ENCODE measurements at regions not wholly inside any gene's neighbourhood (a gene's known extent, or its start where the extent isn't known, plus 50 kb on each side); places are given as distances from the start of the nearest gene placed in this dataset.

- DNase-seq (ENCODE audit: low spot score): no peak
- Mint-ChIP-seq H3K27me3 (ENCODE audit: low read depth) (no peaks in the 10 kb centered on the region), H3K27ac (no peak overlapping the region), H3K9me3 (peaks cover 9% of the 10 kb centered on the region), H3K36me3 (ENCODE audit: low read depth) (peaks cover 9% of the 10 kb centered on the region), H3K4me1 (ENCODE audit: low read depth) (no peaks in the 10 kb centered on the region), H3K4me3 (no peak overlapping the region)
Measured at GRCh38 chr18:23332356-23332755, 120.7 kb upstream of the RIOK3 start.

DNA sequence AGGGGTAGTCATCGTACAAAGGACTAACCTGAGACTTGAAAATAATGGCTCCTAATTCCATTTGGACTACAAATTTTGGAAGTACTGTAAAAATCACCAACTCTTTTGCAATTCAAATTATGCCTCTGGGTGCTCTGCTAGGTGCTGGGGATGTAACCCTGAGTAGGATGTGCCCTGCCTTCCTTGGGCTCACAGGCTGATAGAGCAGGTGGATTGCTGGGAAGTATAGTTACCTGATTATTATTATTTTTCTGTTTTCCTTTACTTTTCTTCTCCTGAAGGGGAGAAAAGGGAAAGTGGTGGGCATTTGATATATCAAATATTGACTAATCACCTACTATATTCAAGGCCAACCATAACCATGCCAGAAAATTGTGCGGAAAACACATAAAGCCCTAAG, 119.3 kb upstream of the RIOK3 start:
- H3K4me3 Mint-ChIP-seq: no peak overlapping the region
- no peaks in the 10 kb centered on the region for H3K4me1 Mint-ChIP-seq (ENCODE audit: low read depth)
- H3K27ac Mint-ChIP-seq: no peak overlapping the region
- H3K36me3 Mint-ChIP-seq (ENCODE audit: low read depth): peaks cover 6% of the 10 kb centered on the region
- DNase-seq (ENCODE audit: low spot score): no peak
- H3K9me3 Mint-ChIP-seq: peaks cover under 1% of the 10 kb centered on the region
- no peaks in the 10 kb centered on the region for H3K27me3 Mint-ChIP-seq (ENCODE audit: low read depth)

GRCh38 chr18:23334569-23334968, 118.5 kb upstream of the RIOK3 start:
- H3K27me3 Mint-ChIP-seq (ENCODE audit: low read depth): no peaks in the 10 kb centered on the region
- H3K27ac Mint-ChIP-seq: no peak overlapping the region
- DNase-seq (ENCODE audit: low spot score): no peak
- H3K4me3 Mint-ChIP-seq: no peak overlapping the region
- H3K36me3 Mint-ChIP-seq (ENCODE audit: low read depth): peaks cover 3% of the 10 kb centered on the region
- H3K4me1 Mint-ChIP-seq (ENCODE audit: low read depth): no peaks in the 10 kb centered on the region
- H3K9me3 Mint-ChIP-seq: no peaks in the 10 kb centered on the region

DNA sequence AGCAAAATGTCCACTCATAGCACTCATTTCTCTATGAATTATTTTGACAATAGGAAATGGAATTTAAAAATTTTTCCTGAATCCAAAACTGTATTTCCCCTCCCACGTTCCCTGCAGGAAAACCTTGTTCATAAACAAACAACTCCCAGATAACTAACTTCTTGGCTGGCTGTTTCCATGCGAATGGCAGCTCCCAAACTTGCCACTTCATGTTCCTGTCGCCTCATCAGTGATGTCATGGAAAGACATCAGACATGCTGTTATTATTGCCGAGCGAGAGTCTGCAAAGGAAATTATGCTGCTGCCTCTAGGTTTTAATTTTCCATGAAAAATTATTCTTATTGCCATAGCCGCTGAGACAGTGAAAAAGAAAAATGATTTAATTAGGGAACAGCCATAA, 117.0 kb upstream of the RIOK3 start:
- H3K36me3 Mint-ChIP-seq (ENCODE audit: low read depth): no peaks in the 10 kb centered on the region
- no peaks in the 10 kb centered on the region for H3K9me3 Mint-ChIP-seq
- DNase-seq (ENCODE audit: low spot score): no peak
- H3K27ac Mint-ChIP-seq: no peak overlapping the region
- no peak overlapping the region for H3K4me3 Mint-ChIP-seq
- no peaks in the 10 kb centered on the region for H3K27me3 Mint-ChIP-seq (ENCODE audit: low read depth)
- no peaks in the 10 kb centered on the region for H3K4me1 Mint-ChIP-seq (ENCODE audit: low read depth)

GRCh38 chr18:23337599-23338444, 115.3 kb upstream of the RIOK3 start:
- no peak for DNase-seq (ENCODE audit: low spot score)
- H3K4me1 Mint-ChIP-seq (ENCODE audit: low read depth): peaks cover 4% of the 10 kb centered on the region
- H3K27me3 Mint-ChIP-seq (ENCODE audit: low read depth): no peaks in the 10 kb centered on the region

DNA sequence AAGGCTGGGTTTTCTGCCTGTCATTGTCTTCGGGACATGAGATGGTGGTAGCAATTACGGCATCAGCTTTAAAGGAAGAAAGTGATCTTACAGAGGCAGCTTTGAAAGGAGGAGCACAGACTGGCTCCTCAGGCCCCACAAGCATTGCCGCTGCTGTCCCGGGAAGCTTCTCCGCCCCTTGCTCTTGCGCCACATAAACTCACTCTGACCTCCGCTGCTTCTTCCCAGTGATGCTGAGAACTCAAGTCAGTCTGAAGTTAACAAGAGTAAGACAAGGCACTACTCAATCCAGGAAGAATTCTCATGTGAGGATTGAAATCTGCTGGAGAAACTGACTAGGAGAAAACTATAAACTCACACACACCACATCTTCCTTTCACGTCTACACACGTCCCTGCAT, 112.4 kb upstream of the RIOK3 start:
- Mint-ChIP-seq H3K4me3 (no peak overlapping the region), H3K9me3 (no peaks in the 10 kb centered on the region), H3K27me3 (ENCODE audit: low read depth) (no peaks in the 10 kb centered on the region), H3K4me1 (ENCODE audit: low read depth) (peaks cover 4% of the 10 kb centered on the region), H3K36me3 (ENCODE audit: low read depth) (peaks cover 8% of the 10 kb centered on the region), H3K27ac (no peak overlapping the region)
- no peak for DNase-seq (ENCODE audit: low spot score)

More at GRCh38 chr18:23337599-23338444, 115.3 kb upstream of the RIOK3 start:
- H3K27ac Mint-ChIP-seq: no peak overlapping the region
- H3K36me3 Mint-ChIP-seq (ENCODE audit: low read depth): peaks cover 2% of the 10 kb centered on the region
- no peak overlapping the region for H3K4me3 Mint-ChIP-seq
- no peaks in the 10 kb centered on the region for H3K9me3 Mint-ChIP-seq

GRCh38 chr18:23341383-23341782, 111.7 kb upstream of the RIOK3 start:
- H3K4me3 Mint-ChIP-seq: no peak overlapping the region
- DNase-seq (ENCODE audit: low spot score): no peak
- peaks cover 4% of the 10 kb centered on the region for H3K4me1 Mint-ChIP-seq (ENCODE audit: low read depth)
- no peak overlapping the region for H3K27ac Mint-ChIP-seq
- H3K27me3 Mint-ChIP-seq (ENCODE audit: low read depth): no peaks in the 10 kb centered on the region
- H3K9me3 Mint-ChIP-seq: no peaks in the 10 kb centered on the region
- H3K36me3 Mint-ChIP-seq (ENCODE audit: low read depth): peaks cover 9% of the 10 kb centered on the region

- H3K4me1 Mint-ChIP-seq (ENCODE audit: low read depth): peaks cover 4% of the 10 kb centered on the region
- DNase-seq (ENCODE audit: low spot score): no peak
- H3K36me3 Mint-ChIP-seq (ENCODE audit: low read depth): peaks cover 9% of the 10 kb centered on the region
- no peaks in the 10 kb centered on the region for H3K27me3 Mint-ChIP-seq (ENCODE audit: low read depth)
- H3K27ac Mint-ChIP-seq: no peak overlapping the region
- no peaks in the 10 kb centered on the region for H3K9me3 Mint-ChIP-seq
- H3K4me3 Mint-ChIP-seq: no peak overlapping the region
Measured at GRCh38 chr18:23341983-23342382, 111.1 kb upstream of the RIOK3 start.

DNA sequence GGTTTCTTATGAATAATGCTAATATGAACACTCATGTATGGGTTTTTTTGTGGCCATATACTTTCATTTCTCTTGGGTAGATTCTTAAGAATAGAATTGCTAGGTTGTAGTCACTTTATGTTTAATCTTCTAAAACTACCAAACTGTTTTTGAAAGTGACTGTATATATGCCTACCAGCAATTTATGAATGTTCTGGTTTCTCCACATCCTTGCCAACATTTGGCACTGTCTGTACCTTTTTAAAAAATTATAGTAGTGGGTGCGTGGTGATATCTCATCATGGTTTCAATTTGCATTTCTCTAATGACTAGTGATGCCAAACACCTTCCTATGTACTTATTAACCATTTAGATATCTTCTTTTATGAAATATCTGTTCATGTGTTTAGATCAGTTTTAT, 110.6 kb upstream of the RIOK3 start:
- Mint-ChIP-seq H3K9me3 (no peaks in the 10 kb centered on the region), H3K4me3 (no peak overlapping the region), H3K27me3 (ENCODE audit: low read depth) (no peaks in the 10 kb centered on the region), H3K4me1 (ENCODE audit: low read depth) (peaks cover 4% of the 10 kb centered on the region), H3K27ac (no peak overlapping the region), H3K36me3 (ENCODE audit: low read depth) (peaks cover 11% of the 10 kb centered on the region)
- no peak for DNase-seq (ENCODE audit: low spot score)

DNA sequence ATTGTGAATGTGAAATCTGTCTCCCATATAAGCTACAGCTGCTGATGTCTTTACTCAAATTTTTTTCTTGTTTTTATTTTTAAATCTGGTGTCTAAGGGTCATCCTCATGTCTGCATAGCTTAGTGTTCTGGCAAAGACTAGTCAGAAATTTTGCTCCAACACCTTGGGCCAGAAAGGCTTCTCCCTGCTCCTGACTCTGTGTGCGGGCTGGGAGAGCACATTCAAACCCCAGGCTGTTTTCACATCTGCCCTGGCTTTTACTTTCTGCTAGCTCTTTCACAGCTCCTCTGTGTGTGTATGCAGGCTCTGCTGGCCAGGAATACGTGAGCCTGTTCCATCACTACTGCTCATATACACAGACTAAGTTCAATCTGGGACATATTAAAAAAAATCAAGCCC, 102.9 kb upstream of the RIOK3 start:
- Mint-ChIP-seq H3K27ac (no peak overlapping the region), H3K4me1 (ENCODE audit: low read depth) (peaks cover 7% of the 10 kb centered on the region), H3K9me3 (peaks cover 18% of the 10 kb centered on the region), H3K36me3 (ENCODE audit: low read depth) (peaks cover 36% of the 10 kb centered on the region), H3K27me3 (ENCODE audit: low read depth) (no peaks in the 10 kb centered on the region), H3K4me3 (no peak overlapping the region)
- DNase-seq (ENCODE audit: low spot score): no peak

- no peak for DNase-seq (ENCODE audit: low spot score)
- Mint-ChIP-seq H3K36me3 (ENCODE audit: low read depth) (peaks cover 41% of the 10 kb centered on the region), H3K4me1 (ENCODE audit: low read depth) (peaks cover 7% of the 10 kb centered on the region), H3K27ac (no peak overlapping the region), H3K9me3 (peaks cover 18% of the 10 kb centered on the region), H3K4me3 (no peak overlapping the region), H3K27me3 (ENCODE audit: low read depth) (no peaks in the 10 kb centered on the region)
Measured at GRCh38 chr18:23351521-23351920, 101.6 kb upstream of the RIOK3 start.

DNA sequence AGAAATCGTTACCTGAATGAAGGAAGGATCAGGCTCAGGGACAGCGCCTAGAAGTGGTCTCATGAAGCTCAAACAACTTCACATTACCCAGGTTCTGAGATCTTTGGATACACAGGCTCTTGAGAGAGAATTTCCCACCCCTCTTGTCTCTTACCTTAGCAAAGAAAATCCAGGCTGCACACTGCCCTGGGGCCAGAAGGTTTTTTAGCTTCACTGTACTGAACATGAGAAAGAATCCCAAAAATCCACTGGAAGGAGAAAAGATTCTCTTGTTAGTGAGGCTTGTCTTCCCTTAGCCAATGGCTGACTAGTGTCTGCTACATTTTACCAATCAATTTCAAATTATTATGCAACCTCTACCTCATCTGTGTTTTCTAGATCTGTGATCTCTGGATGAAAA, 101.0 kb upstream of the RIOK3 start:
- peaks cover 18% of the 10 kb centered on the region for H3K9me3 Mint-ChIP-seq
- H3K27ac Mint-ChIP-seq: no peak overlapping the region
- no peak overlapping the region for H3K4me3 Mint-ChIP-seq
- peaks cover 41% of the 10 kb centered on the region for H3K36me3 Mint-ChIP-seq (ENCODE audit: low read depth)
- H3K4me1 Mint-ChIP-seq (ENCODE audit: low read depth): peaks cover 8% of the 10 kb centered on the region
- no peak for DNase-seq (ENCODE audit: low spot score)
- H3K27me3 Mint-ChIP-seq (ENCODE audit: low read depth): no peaks in the 10 kb centered on the region

DNA sequence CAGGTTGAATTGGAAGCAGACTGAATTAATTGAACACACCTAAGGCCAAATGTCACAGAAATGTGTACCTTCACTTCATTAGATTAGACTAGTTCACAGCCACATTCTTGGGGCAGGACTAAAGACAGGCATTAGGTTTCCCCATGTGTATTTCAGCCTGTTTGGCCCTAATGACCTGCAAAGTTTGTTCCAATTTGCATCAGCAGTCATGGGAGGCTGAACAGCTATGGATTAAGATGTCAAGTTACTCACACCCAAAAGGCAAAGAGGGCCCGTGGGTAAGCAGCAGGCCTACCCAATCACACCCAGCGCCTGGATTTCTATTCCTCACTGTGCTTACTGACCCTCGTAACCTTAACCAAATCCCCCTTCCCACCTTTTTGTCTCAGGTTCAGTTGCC, 99.6 kb upstream of the RIOK3 start:
- H3K36me3 Mint-ChIP-seq (ENCODE audit: low read depth): peaks cover 41% of the 10 kb centered on the region
- H3K4me1 Mint-ChIP-seq (ENCODE audit: low read depth): peaks cover 20% of the 10 kb centered on the region
- H3K9me3 Mint-ChIP-seq: peaks cover 18% of the 10 kb centered on the region
- DNase-seq (ENCODE audit: low spot score): no peak
- H3K27me3 Mint-ChIP-seq (ENCODE audit: low read depth): no peaks in the 10 kb centered on the region
- H3K27ac Mint-ChIP-seq: no peak overlapping the region
- no peak overlapping the region for H3K4me3 Mint-ChIP-seq

DNA sequence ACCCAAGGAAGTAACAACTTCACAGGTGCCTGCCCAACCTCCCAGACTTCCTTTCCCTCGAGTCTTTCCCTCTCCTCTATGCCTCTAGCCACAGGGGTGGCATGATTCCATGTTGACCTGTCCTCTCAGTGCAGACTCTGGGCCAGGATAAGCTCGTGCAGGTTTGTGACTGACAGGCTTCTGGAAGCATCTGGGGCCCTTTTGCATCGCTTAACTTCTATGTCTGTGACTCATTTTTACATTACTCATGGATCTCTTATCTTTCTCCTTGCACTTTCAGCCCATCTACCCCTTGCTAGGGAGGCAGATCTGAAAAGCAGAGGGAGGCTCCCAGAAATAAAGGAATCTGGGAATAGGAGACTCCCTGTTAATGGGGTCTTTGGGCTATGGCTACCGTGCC, 98.5 kb upstream of the RIOK3 start:
- peaks cover 9% of the 10 kb centered on the region for H3K9me3 Mint-ChIP-seq
- no peaks in the 10 kb centered on the region for H3K27me3 Mint-ChIP-seq (ENCODE audit: low read depth)
- peak overlapping the region; percentile 0 for H3K27ac Mint-ChIP-seq
- peaks cover 33% of the 10 kb centered on the region for H3K36me3 Mint-ChIP-seq (ENCODE audit: low read depth)
- DNase-seq (ENCODE audit: low spot score): no peak
- H3K4me3 Mint-ChIP-seq: no peak overlapping the region
- peaks cover 28% of the 10 kb centered on the region for H3K4me1 Mint-ChIP-seq (ENCODE audit: low read depth)

GRCh38 chr18:23355206-23355605, 97.9 kb upstream of the RIOK3 start:
- Mint-ChIP-seq H3K4me1 (ENCODE audit: low read depth) (peaks cover 29% of the 10 kb centered on the region), H3K27ac (no peak overlapping the region), H3K27me3 (ENCODE audit: low read depth) (no peaks in the 10 kb centered on the region), H3K4me3 (no peak overlapping the region), H3K9me3 (peaks cover 4% of the 10 kb centered on the region), H3K36me3 (ENCODE audit: low read depth) (peaks cover 28% of the 10 kb centered on the region)
- DNase-seq (ENCODE audit: low spot score): no peak
